K562 (cell line): ENCODE measurements at regions not wholly inside any gene's neighbourhood (a gene's known extent, or its start where the extent isn't known, plus 50 kb on each side); places are given as distances from the start of the nearest gene placed in this dataset.

Source experiments
- FOS ChIP-seq: IDR thresholded peaks from 3 replicates; pipeline ENCODE4 v1.6.1; 2011; ENCODE audit not compliant: insufficient read length; ENCODE audit errors: extremely low read depth
- KLF16 ChIP-seq: IDR thresholded peaks from 2 replicates; pipeline ENCODE4 v1.6.1; 2016; ENCODE audit warnings: antibody characterized with exemption
- MCM7 ChIP-seq, 2 experiments: fragments of 450-650 bp; IDR thresholded peaks; 2 replicates each; pipeline ENCODE4 v1.6.1; 2016 to 2018
- NFE2L1 ChIP-seq: fragments of 450-650 bp; IDR thresholded peaks from 2 replicates; pipeline ENCODE4 v1.6.1; 2016; ENCODE audit warnings: missing genetic modification characterization, low read depth, mild to moderate bottlenecking, missing compliant biosample characterization, moderate library complexity, borderline replicate concordance
- NR2F6 ChIP-seq: fragments of 450-650 bp; formaldehyde crosslinking; IDR thresholded peaks from 2 replicates; pipeline ENCODE4 v1.4.0; 2020; ENCODE audit warnings: mild to moderate bottlenecking
- POLR2B ChIP-seq: fragments of 450-650 bp; IDR thresholded peaks from 2 replicates; pipeline ENCODE4 v1.6.1; 2018; ENCODE audit warnings: low read depth; ENCODE audit not compliant: partially characterized antibody
- ZNF133 ChIP-seq: fragments of 250-450 bp; sonication (Bioruptor Pico); IDR thresholded peaks from 2 replicates; pipeline ENCODE4 v1.4.0; 2020; ENCODE audit warnings: mild to moderate bottlenecking
- TF ChIP-seq, protein P1 (sequence below): IDR thresholded peaks from 2 replicates; pipeline ENCODE4 v1.6.1; 2014; ENCODE audit warnings: antibody characterized with exemption
- TF ChIP-seq, protein P2 (sequence below): fragments of 250-450 bp; sonication (Bioruptor Pico); IDR thresholded peaks from 2 replicates; pipeline ENCODE4 v1.4.0; 2020; ENCODE audit warnings: mild to moderate bottlenecking
- TF ChIP-seq, protein P3 (sequence below): fragments of 450-650 bp; formaldehyde crosslinking; IDR thresholded peaks from 2 replicates; pipeline ENCODE4 v1.4.0; 2020; ENCODE audit warnings: mild to moderate bottlenecking, moderate library complexity

DNA sequence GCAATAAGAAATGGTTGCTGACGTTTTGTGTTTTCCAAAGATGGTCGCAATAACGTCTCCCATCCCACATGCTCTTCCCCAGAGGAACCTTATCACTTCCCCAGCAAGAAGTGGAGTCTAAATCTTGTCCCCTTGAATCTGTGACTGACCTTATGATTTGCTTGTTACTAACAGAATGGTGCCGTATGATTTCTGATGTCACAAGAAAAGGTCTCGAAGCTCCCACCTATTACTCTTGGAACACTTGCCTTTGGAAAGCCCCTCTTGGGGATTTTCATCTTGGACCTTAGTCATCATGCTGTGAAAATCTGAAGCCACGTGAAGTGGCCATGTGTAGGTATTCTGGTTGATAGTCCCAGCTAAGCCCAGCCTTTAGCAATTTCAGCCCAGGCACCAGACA, 86.2 kb upstream of the GLS start (continued):
- TF ChIP-seq, protein P1, sequence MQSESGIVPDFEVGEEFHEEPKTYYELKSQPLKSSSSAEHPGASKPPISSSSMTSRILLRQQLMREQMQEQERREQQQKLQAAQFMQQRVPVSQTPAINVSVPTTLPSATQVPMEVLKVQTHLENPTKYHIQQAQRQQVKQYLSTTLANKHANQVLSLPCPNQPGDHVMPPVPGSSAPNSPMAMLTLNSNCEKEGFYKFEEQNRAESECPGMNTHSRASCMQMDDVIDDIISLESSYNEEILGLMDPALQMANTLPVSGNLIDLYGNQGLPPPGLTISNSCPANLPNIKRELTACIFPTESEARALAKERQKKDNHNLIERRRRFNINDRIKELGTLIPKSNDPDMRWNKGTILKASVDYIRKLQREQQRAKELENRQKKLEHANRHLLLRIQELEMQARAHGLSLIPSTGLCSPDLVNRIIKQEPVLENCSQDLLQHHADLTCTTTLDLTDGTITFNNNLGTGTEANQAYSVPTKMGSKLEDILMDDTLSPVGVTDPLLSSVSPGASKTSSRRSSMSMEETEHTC = no peak
- TF ChIP-seq, protein P2, sequence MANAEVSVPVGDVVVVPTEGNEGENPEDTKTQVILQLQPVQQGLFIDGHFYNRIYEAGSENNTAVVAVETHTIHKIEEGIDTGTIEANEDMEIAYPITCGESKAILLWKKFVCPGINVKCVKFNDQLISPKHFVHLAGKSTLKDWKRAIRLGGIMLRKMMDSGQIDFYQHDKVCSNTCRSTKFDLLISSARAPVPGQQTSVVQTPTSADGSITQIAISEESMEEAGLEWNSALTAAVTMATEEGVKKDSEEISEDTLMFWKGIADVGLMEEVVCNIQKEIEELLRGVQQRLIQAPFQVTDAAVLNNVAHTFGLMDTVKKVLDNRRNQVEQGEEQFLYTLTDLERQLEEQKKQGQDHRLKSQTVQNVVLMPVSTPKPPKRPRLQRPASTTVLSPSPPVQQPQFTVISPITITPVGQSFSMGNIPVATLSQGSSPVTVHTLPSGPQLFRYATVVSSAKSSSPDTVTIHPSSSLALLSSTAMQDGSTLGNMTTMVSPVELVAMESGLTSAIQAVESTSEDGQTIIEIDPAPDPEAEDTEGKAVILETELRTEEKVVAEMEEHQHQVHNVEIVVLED (CRISPR knock-in tag) = no peak
- TF ChIP-seq NFE2L1 (tag) = no peak
- no peak for TF ChIP-seq ZNF133
- TF ChIP-seq, protein P3, sequence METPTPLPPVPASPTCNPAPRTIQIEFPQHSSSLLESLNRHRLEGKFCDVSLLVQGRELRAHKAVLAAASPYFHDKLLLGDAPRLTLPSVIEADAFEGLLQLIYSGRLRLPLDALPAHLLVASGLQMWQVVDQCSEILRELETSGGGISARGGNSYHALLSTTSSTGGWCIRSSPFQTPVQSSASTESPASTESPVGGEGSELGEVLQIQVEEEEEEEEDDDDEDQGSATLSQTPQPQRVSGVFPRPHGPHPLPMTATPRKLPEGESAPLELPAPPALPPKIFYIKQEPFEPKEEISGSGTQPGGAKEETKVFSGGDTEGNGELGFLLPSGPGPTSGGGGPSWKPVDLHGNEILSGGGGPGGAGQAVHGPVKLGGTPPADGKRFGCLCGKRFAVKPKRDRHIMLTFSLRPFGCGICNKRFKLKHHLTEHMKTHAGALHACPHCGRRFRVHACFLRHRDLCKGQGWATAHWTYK (CRISPR knock-in tag) = no peak
- no peak for TF ChIP-seq KLF16
- no peak for TF ChIP-seq NR2F6 (CRISPR knock-in tag)
- TF ChIP-seq POLR2B = no peak
- TF ChIP-seq MCM7 (IDR thresholded peaks at IDR 0.05) = no peak
- TF ChIP-seq FOS = no peak
